SK-N-SH (cell line): ENCODE measurements at regions not wholly inside any gene's neighbourhood (a gene's known extent, or its start where the extent isn't known, plus 50 kb on each side); places are given as distances from the start of the nearest gene placed in this dataset.

ENCODE experiments used
- CHD2 ChIP-seq: fragments of 150-350 bp; IDR thresholded peaks from 2 replicates; pipeline ENCODE4 v1.6.1; 2018; ENCODE audit warnings: low read length; ENCODE audit not compliant: partially characterized antibody
- CTCF ChIP-seq: fragments of 200-600 bp; sonication (generic); IDR thresholded peaks from 2 replicates; pipeline ENCODE4 v1.6.1; 2017; ENCODE audit warnings: antibody characterized with exemption, mild to moderate bottlenecking, moderate library complexity
- EZH2phosphoT487 ChIP-seq: fragments of 200-600 bp; sonication (generic); IDR thresholded peaks from 2 replicates; pipeline ENCODE4 v1.6.1; 2017; ENCODE audit warnings: low read depth, mixed run types, mild to moderate bottlenecking, antibody characterized with exemption, moderate library complexity, borderline replicate concordance
- FOXM1 ChIP-seq: IDR thresholded peaks from 2 replicates; pipeline ENCODE4 v1.4.0; 2012; ENCODE audit warnings: low read depth, mild to moderate bottlenecking
- JUND ChIP-seq: IDR thresholded peaks from 2 replicates; pipeline ENCODE4 v1.4.0; 2012
- MXI1 ChIP-seq: IDR thresholded peaks from 2 replicates; pipeline ENCODE4 v1.6.1; 2012; ENCODE audit warnings: mild to moderate bottlenecking, low read depth, low read length, improper control_type of control experiment
- NRF1 ChIP-seq: IDR thresholded peaks from 2 replicates; pipeline ENCODE4 v1.6.1; 2012; ENCODE audit warnings: low read depth, mild to moderate bottlenecking, low read length
- POLR2AphosphoS5 ChIP-seq: IDR thresholded peaks from 2 replicates; pipeline ENCODE4 v1.6.1; 2012; ENCODE audit warnings: low read depth, low read length
- RCOR1 ChIP-seq: fragments of 150-350 bp; IDR thresholded peaks from 2 replicates; pipeline ENCODE4 v1.6.1; 2017; ENCODE audit warnings: antibody characterized with exemption, low read length
- ZBTB33 ChIP-seq: IDR thresholded peaks from 2 replicates; pipeline ENCODE4 v1.4.0; 2012; ENCODE audit warnings: low read depth, borderline replicate concordance
- TF ChIP-seq, protein P1 (sequence below): fragments of 150-350 bp; IDR thresholded peaks from 2 replicates; pipeline ENCODE4 v1.6.1; 2017; ENCODE audit warnings: antibody characterized with exemption, low read length, low read depth, borderline replicate concordance

DNA sequence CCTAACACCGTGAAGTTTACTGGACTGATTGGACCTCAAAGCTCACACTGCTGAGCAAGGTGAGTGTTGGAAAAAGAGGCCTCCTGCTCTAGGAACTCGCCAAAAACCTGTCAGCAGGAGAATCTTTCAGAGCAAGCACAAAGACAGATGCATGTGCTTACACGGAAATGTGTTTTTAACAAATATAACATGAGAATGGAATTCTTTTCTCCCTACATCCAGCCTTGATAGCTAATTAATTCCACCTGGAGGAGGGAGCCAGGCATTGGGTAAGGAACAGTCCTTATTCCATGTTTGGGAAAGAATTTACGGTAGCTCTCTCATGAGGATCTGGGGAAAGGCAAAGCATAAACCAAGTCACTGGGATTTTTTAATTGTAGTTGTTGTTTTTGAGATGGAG is 98.8 kb downstream of the KLF4 start:
- TF ChIP-seq CTCF = no peak
- TF ChIP-seq MXI1 = no peak
- TF ChIP-seq, protein P1, sequence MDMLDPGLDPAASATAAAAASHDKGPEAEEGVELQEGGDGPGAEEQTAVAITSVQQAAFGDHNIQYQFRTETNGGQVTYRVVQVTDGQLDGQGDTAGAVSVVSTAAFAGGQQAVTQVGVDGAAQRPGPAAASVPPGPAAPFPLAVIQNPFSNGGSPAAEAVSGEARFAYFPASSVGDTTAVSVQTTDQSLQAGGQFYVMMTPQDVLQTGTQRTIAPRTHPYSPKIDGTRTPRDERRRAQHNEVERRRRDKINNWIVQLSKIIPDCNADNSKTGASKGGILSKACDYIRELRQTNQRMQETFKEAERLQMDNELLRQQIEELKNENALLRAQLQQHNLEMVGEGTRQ = no peak
- TF ChIP-seq JUND = no peak
- TF ChIP-seq POLR2AphosphoS5 = no peak
- no peak for TF ChIP-seq CHD2
- TF ChIP-seq RCOR1 = no peak
- no peak for TF ChIP-seq EZH2phosphoT487
- no peak for TF ChIP-seq ZBTB33
- TF ChIP-seq NRF1 = no peak
- TF ChIP-seq FOXM1 = no peak
